AG04449 (cell line): ENCODE measurements at regions not wholly inside any gene's neighbourhood (a gene's known extent, or its start where the extent isn't known, plus 50 kb on each side); places are given as distances from the start of the nearest gene placed in this dataset.

Experiments
- CTCF ChIA-PET: fragments of 350-600 bp; formaldehyde crosslinking; extraction: SDS; loops from one replicate; lab custom pipeline; 2021; ENCODE audit warnings: antibody characterized with exemption; lab: Yijun Ruan, JAX
- POLR2A ChIA-PET: fragments of 400-600, 350-600 bp; formaldehyde crosslinking; extraction: SDS; loops from one replicate; lab custom pipeline; 2020; ENCODE audit warnings: antibody characterized with exemption, inconsistent platforms; lab: Yijun Ruan, JAX
- DNase-seq: peaks from one replicate; pipeline ENCODE4 v3.0.0-alpha.2; 2010; ENCODE audit warnings: low read depth, low spot score
- H3K4me3 ChIP-seq: 2 replicates; pipeline ENCODE4 v1.5.1; 2011; ENCODE audit warnings: low read depth, mild to moderate bottlenecking, control low read depth, low read length
- TF ChIP-seq, protein P1 (sequence below): IDR thresholded peaks from one replicate; pipeline ENCODE4 v1.5.1; 2011; ENCODE audit warnings: mild to moderate bottlenecking, moderate library complexity, low read length, control low read depth, inconsistent platforms; ENCODE audit not compliant: insufficient read depth; ENCODE audit errors: missing control alignments

DNA sequence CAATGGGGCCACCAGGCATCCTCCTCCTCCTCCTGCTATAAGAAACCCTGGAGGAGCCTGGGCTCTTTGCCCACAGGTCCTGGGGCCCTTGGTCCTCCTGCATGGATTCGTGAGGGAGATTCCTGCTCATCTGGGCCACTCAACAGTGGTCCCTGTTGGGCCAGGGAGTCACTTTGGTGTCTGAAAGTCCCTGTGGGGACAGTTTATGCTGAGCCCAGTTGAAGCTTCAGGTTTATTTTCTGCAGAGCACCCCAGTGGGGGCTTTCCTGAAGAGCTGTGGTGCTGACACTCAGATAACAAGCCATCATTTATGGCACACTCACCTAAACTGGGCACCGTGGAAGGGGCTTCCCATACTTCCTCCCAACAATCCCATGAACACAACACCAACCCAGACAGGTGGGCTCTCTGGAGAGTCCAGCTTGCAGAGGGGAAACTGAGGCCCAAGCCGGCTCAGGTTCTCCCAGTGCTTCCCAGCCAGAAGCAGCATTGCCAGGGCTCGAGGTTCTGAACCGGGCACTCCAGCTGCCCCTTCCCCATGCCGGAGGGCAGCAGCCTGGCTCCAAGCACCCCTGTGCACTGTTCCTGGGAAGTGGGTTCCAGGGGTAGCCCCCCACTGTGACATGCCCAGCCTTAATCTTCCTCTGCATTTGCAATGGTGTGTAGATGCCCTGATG lies 91.3 kb downstream of the MYEOV start:
- TF ChIP-seq, protein P1, sequence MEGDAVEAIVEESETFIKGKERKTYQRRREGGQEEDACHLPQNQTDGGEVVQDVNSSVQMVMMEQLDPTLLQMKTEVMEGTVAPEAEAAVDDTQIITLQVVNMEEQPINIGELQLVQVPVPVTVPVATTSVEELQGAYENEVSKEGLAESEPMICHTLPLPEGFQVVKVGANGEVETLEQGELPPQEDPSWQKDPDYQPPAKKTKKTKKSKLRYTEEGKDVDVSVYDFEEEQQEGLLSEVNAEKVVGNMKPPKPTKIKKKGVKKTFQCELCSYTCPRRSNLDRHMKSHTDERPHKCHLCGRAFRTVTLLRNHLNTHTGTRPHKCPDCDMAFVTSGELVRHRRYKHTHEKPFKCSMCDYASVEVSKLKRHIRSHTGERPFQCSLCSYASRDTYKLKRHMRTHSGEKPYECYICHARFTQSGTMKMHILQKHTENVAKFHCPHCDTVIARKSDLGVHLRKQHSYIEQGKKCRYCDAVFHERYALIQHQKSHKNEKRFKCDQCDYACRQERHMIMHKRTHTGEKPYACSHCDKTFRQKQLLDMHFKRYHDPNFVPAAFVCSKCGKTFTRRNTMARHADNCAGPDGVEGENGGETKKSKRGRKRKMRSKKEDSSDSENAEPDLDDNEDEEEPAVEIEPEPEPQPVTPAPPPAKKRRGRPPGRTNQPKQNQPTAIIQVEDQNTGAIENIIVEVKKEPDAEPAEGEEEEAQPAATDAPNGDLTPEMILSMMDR: no peak
- ChIA-PET POLR2A (no interaction called here), CTCF (no interaction called here)
- H3K4me3 ChIP-seq: no peak overlapping the region
- DNase-seq: no peak

DNA sequence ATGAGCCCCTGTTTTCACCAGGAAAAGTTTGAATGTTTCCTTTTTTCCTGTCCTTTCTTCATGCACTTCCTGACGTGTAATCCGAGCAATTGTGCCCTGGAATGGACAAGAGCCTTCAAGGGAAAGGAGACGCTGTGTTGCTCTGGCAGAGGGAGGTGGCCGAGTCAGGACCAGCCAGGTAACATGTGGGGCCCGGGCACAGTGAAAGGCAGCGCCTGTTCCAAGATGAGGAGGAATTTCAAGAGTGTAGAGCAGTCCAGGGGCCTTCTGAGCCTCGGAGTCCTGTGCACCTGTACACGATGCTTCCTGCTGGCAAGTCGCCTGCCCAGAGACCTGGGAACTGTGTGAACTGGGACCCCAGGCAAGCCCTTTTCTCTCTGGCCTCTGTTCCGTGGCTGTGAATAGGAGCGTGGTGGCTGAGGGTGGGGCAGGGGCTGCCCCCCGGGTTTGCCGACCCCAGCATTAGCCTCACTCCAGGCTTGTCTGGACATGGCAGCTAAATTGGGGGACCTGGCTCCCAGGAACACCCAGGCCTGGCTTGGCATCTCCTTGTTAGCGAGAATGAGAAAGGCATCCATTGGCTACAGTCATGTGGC lies 92.0 kb downstream of the MYEOV start:
- TF ChIP-seq, protein P1: no peak
- no peak for DNase-seq
- H3K4me3 ChIP-seq: no peak overlapping the region
- POLR2A ChIA-PET: no interaction called here
- CTCF ChIA-PET: no interaction called here

DNA sequence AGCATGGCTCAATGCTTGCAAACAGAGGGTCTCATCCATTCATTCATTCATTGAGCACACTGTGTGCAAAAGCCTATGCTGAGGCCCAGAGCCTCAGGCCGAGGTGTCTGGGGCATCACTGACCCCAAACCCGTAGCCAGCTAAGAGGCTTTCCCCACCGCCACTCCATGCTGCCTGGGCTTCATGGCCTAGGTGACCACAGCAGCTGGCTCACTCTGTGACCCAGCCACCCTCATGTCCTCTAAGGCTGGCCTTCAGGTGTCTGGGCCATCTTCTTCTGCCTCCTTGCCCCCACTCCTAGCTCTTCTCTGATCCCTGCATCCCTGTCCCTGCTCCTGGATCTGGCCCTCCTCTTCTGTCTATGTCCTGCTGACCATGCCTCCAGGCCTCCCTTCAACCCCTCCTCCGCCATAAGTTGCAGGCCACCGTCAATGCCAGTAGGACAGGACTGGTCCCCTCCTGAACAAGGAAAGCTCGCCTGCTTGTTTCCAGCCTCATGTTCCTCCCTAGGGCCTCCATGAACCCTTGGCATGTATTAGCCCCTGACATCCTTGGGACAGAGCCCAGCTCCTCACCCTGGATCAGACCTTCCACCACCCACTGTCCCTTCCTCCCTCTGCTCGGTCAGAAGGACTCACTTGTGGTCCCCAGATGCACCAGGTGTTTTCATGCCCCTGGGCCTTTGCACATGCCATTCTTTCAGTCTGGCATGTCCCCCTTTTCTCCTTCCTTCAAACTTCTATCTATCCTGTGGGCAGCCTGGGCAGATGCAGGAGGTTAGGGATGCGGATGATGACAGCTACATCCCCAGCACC lies 92.8 kb downstream of the MYEOV start:
- TF ChIP-seq, protein P1: no peak
- ChIA-PET CTCF (interaction anchor here (1.0 kb wide), 1 partner anchor 257 kb away, joined by 3 read pairs; no protein-coding TSS in a partner anchor), POLR2A (no interaction called here)
- H3K4me3 ChIP-seq: no peak overlapping the region
- no peak for DNase-seq

DNA sequence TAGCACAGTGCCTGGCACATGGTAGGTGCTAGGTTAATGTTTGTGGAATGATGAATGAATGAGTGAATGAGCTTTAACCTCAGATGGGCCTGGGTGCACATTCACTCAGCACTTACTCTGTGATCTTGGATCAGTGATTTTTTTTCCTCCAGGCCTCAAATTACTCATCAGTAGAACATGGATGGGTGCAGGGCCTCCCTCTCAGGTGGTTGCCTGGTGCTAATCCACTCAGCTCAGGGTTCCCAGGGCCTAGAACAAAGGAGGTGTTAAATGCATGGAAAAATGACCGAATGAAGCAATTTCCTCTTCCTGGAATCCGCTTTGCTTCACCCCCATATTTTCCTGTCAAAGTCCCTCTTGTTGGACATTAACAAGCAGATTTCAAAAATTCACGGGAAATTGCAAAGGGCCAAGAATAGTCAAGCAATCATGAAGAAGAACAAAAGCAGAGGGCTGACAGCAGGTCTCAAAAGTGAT lies 93.5 kb downstream of the MYEOV start:
- no peak for DNase-seq
- TF ChIP-seq, protein P1: no peak
- CTCF ChIA-PET: interaction anchor here (1.0 kb wide), 1 partner anchor 257 kb away, joined by 3 read pairs; no protein-coding TSS in a partner anchor
- no peak overlapping the region for H3K4me3 ChIP-seq
- POLR2A ChIA-PET: no interaction called here

DNA sequence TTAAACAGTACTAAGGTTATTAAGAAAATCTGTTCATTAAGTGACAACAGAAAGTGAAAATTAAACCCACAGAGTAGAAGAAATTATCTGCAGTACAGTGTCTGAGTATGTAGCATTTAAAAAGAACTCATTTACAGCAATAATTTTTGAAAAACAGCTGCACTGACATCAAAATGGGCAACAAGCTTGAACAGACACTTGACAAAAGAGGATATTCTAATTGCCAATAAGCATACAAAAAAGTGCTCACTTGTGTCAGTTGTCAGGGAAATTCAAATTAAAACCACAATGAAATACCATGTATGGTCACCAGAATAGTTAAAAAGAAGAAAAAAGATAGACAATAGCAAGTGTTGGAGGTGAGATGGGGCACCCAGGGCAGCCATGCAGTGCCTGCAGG lies 93.3 kb upstream of the LINC01488 start:
- POLR2A ChIA-PET: no interaction called here
- CTCF ChIA-PET: interaction anchor here (0.7 kb wide), 1 partner anchor 287 kb away, joined by 3 read pairs; no protein-coding TSS in a partner anchor
- TF ChIP-seq, protein P1: no peak

More for the DNA sequence above, 93.3 kb upstream of the LINC01488 start:
- no peak overlapping the region for H3K4me3 ChIP-seq
- no peak for DNase-seq
